MM.1S (cell line): ENCODE measurements at regions not wholly inside any gene's neighbourhood (a gene's known extent, or its start where the extent isn't known, plus 50 kb on each side); places are given as distances from the start of the nearest gene placed in this dataset.

ENCODE experiments used
- DNase-seq: peaks from one replicate; pipeline ENCODE4 v3.0.0-alpha.2; 2015
- H2AFZ ChIP-seq: fragments of 300-600 bp; sonication (generic); 2 replicates; pipeline ENCODE4 v1.6.0; 2016; ENCODE audit warnings: antibody characterized with exemption, low read length
- H3F3A ChIP-seq: fragments of 300-600 bp; sonication (generic); 2 replicates; pipeline ENCODE4 v1.6.1; 2016; ENCODE audit warnings: mild to moderate bottlenecking, antibody characterized with exemption, low read length, moderate library complexity, mixed read lengths; ENCODE audit not compliant: insufficient read depth
- H3K27ac ChIP-seq: fragments of 300-600 bp; sonication (generic); 2 replicates; pipeline ENCODE4 v1.5.1; 2016; ENCODE audit warnings: mild to moderate bottlenecking, low read length
- H3K27me3 ChIP-seq: fragments of 300-600 bp; sonication (generic); replicated peaks from 2 replicates; pipeline ENCODE4 v1.6.0; 2016; ENCODE audit warnings: low read length; ENCODE audit not compliant: insufficient read depth
- H3K36me3 ChIP-seq: fragments of 300-600 bp; sonication (generic); replicated peaks from 2 replicates; pipeline ENCODE4 v1.6.1; 2016; ENCODE audit warnings: mild to moderate bottlenecking, low read length, mixed read lengths; ENCODE audit not compliant: insufficient read depth
- H3K4me1 ChIP-seq: fragments of 300-600 bp; sonication (generic); 2 replicates; pipeline ENCODE4 v1.6.1; 2016; ENCODE audit warnings: low read length, mixed read lengths
- H3K4me2 ChIP-seq: fragments of 300-600 bp; sonication (generic); 2 replicates; pipeline ENCODE4 v1.6.0; 2016; ENCODE audit warnings: low read depth, low read length
- H3K4me3 ChIP-seq: fragments of 300-600 bp; sonication (generic); 2 replicates; pipeline ENCODE4 v1.5.1; 2016; ENCODE audit warnings: low read length, mixed read lengths
- H3K79me2 ChIP-seq: fragments of 300-600 bp; sonication (generic); 2 replicates; pipeline ENCODE4 v1.6.1; 2016; ENCODE audit warnings: mixed run types, low read length, mixed read lengths
- H3K9ac ChIP-seq: fragments of 300-600 bp; sonication (generic); 2 replicates; pipeline ENCODE4 v1.6.1; 2016; ENCODE audit warnings: low read length, mixed read lengths
- H3K9me2 ChIP-seq: fragments of 300-600 bp; sonication (generic); replicated peaks from 2 replicates; pipeline ENCODE4 v1.6.1; 2016; ENCODE audit warnings: mild to moderate bottlenecking, low read length, mixed read lengths; ENCODE audit not compliant: insufficient read depth
- H3K9me3 ChIP-seq: fragments of 300-600 bp; sonication (generic); replicated peaks from 2 replicates; pipeline ENCODE4 v1.6.1; 2016; ENCODE audit warnings: mild to moderate bottlenecking, low read length, mixed read lengths; ENCODE audit not compliant: insufficient read depth
- H4K20me1 ChIP-seq: fragments of 300-600 bp; sonication (generic); 2 replicates; pipeline ENCODE4 v1.6.1; 2016; ENCODE audit warnings: mild to moderate bottlenecking, low read length, moderate library complexity, mixed read lengths; ENCODE audit not compliant: insufficient read depth
- EZH2 ChIP-seq: fragments of 300-600 bp; sonication (generic); optimal IDR thresholded peaks from 2 replicates; pipeline ENCODE3; 2017; ENCODE audit warnings: low read depth, mild to moderate bottlenecking, antibody characterized with exemption, low read length, mixed read lengths
- EZH2phosphoT487 ChIP-seq: fragments of 300-600 bp; sonication (generic); IDR thresholded peaks from 2 replicates; pipeline ENCODE4 v1.6.1; 2018; ENCODE audit warnings: antibody characterized with exemption, low read length
- TF ChIP-seq, protein P1 (sequence below): fragments of 300-600 bp; sonication (generic); IDR thresholded peaks from 2 replicates; pipeline ENCODE4 v1.5.1; 2016; ENCODE audit warnings: antibody characterized with exemption, low read length, mixed read lengths

DNA sequence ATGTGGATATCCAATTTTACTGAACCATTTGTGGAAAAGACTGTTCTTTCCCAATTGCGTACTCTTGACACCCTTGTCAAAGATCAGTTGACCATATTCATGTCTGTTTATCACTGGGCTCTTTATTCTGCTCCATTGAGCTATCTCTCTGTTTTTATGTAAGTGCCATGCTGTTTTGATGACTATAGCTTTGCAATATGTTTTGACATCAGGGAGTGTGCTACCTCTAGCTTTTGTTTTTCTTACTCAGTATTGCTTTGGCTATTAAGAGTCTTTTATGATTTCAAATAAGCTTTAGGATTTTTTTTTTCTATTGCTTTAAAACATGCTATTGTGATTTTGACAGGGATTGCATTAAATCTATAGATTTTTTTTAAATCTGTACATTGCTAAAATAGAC is 194.3 kb downstream of the SNAPC1 start:
- H4K20me1 ChIP-seq = no peaks in the 10 kb centered on the region
- TF ChIP-seq EZH2 (no peak), EZH2phosphoT487 (no peak)
- TF ChIP-seq, protein P1, sequence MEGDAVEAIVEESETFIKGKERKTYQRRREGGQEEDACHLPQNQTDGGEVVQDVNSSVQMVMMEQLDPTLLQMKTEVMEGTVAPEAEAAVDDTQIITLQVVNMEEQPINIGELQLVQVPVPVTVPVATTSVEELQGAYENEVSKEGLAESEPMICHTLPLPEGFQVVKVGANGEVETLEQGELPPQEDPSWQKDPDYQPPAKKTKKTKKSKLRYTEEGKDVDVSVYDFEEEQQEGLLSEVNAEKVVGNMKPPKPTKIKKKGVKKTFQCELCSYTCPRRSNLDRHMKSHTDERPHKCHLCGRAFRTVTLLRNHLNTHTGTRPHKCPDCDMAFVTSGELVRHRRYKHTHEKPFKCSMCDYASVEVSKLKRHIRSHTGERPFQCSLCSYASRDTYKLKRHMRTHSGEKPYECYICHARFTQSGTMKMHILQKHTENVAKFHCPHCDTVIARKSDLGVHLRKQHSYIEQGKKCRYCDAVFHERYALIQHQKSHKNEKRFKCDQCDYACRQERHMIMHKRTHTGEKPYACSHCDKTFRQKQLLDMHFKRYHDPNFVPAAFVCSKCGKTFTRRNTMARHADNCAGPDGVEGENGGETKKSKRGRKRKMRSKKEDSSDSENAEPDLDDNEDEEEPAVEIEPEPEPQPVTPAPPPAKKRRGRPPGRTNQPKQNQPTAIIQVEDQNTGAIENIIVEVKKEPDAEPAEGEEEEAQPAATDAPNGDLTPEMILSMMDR = no peak
- H3K4me2 ChIP-seq = no peak overlapping the region
- no peak overlapping the region for H3K27ac ChIP-seq
- no peaks in the 10 kb centered on the region for H3K27me3 ChIP-seq
- no peaks in the 10 kb centered on the region for H3F3A ChIP-seq
- no peak for DNase-seq
- H3K9me3 ChIP-seq = no peaks in the 10 kb centered on the region
- no peaks in the 10 kb centered on the region for H3K9me2 ChIP-seq
- no peaks in the 10 kb centered on the region for H3K36me3 ChIP-seq
- no peak overlapping the region for H3K4me3 ChIP-seq
- H3K79me2 ChIP-seq = no peaks in the 10 kb centered on the region
- H3K4me1 ChIP-seq = no peaks in the 10 kb centered on the region
- H3K9ac ChIP-seq = no peak overlapping the region
- H2AFZ ChIP-seq = no peak overlapping the region

DNA sequence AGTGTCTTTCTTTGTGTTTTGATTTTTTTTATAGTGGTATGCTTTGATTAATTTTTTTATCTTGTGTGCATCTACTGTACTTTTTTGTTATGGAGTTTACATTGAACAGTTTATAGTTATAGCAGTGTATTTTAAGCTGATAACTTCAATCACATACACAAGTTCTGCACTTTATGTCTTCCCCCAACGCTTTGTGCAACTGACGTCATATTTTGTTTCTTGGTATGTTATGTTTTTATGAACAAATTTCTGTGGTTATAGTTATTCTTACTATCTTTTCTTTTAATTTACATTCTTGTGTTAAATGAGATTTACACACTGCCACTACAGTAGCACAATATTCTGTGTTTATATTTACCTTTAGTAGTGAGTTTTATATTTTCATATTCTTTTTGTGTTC is 197.1 kb downstream of the SNAPC1 start:
- Histone ChIP-seq H3K27me3 (no peaks in the 10 kb centered on the region), H3K79me2 (no peaks in the 10 kb centered on the region), H3K9ac (no peak overlapping the region), H3K9me2 (no peaks in the 10 kb centered on the region), H3K4me2 (no peak overlapping the region), H3K27ac (no peak overlapping the region), H2AFZ (no peak overlapping the region), H4K20me1 (no peaks in the 10 kb centered on the region), H3K36me3 (no peaks in the 10 kb centered on the region), H3K4me3 (no peak overlapping the region), H3K9me3 (no peaks in the 10 kb centered on the region), H3K4me1 (no peaks in the 10 kb centered on the region), H3F3A (no peaks in the 10 kb centered on the region)
- TF ChIP-seq EZH2phosphoT487 = no peak
- TF ChIP-seq, protein P1 = no peak
- TF ChIP-seq EZH2 = no peak
- no peak for DNase-seq

DNA sequence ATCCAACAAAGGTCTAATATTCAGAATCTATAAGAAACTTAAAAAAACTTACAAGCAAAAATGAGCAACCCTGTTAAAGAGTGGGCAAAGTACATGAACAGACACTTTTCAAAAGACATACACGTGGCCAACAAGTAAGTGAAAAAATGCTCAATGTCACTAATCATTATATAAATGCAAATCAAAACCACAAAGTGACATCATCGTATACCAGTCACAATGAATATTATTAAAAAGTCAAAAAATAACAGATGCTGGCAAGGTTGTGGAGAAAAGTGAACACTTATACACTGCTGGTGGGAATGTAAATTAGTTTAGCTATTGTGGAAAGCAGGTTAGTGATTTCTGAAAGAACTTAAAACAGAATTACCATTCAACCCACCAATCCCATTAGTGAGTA is 199.1 kb downstream of the SNAPC1 start:
- Histone ChIP-seq H3K27me3 (no peaks in the 10 kb centered on the region), H3K36me3 (no peaks in the 10 kb centered on the region), H2AFZ (no peak overlapping the region), H3F3A (no peaks in the 10 kb centered on the region), H3K27ac (no peak overlapping the region), H4K20me1 (no peaks in the 10 kb centered on the region), H3K4me3 (no peak overlapping the region), H3K9me2 (no peaks in the 10 kb centered on the region), H3K9me3 (no peaks in the 10 kb centered on the region), H3K4me1 (no peaks in the 10 kb centered on the region), H3K4me2 (no peak overlapping the region), H3K79me2 (no peaks in the 10 kb centered on the region), H3K9ac (no peak overlapping the region)
- TF ChIP-seq EZH2phosphoT487 = no peak
- TF ChIP-seq, protein P1 = no peak
- no peak for TF ChIP-seq EZH2
- DNase-seq = no peak
